AG09309 (cell line): ENCODE measurements at regions not wholly inside any gene's neighbourhood (a gene's known extent, or its start where the extent isn't known, plus 50 kb on each side); places are given as distances from the start of the nearest gene placed in this dataset.

Experiments used
- DNase-seq: peaks from one replicate; pipeline ENCODE4 v3.0.0-alpha.2; 2010; ENCODE audit warnings: low read depth
- H3K4me3 ChIP-seq: 2 replicates; pipeline ENCODE4 v1.5.1; 2011; ENCODE audit warnings: mild to moderate bottlenecking, low read depth, low read length, moderate library complexity; ENCODE audit not compliant: control insufficient read depth
- TF ChIP-seq, protein P1 (sequence below): IDR thresholded peaks from 2 replicates; pipeline ENCODE4 v1.5.1; 2011; ENCODE audit warnings: mild to moderate bottlenecking, low read depth, low read length, inconsistent platforms; ENCODE audit not compliant: insufficient read depth, control insufficient read depth; ENCODE audit errors: missing control alignments

DNA sequence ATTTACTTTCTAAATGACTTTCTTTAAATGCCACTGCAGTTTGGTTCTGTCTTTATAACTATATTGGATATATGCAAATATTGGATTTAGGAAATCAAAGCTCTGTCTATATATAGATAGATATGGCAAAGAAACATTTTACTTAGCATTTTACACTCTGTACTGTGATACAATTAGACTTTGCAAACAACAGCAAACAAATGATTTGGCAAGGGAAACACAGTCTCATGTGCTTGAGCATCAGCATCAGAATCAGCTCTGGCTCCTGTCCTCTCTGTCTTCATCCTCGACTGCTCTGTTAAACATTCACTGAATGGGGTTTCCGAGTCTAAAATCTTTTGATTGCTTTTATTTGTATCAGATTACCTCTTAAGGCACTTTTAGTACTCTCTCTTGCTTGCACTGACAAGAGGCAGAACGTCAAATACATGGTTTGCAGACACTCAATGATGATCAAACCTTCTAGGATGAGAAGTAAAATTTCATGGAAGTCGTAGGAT lies 176.8 kb upstream of the LRP1B start:
- H3K4me3 ChIP-seq, result no peak overlapping the region
- no peak for DNase-seq
- TF ChIP-seq, protein P1, sequence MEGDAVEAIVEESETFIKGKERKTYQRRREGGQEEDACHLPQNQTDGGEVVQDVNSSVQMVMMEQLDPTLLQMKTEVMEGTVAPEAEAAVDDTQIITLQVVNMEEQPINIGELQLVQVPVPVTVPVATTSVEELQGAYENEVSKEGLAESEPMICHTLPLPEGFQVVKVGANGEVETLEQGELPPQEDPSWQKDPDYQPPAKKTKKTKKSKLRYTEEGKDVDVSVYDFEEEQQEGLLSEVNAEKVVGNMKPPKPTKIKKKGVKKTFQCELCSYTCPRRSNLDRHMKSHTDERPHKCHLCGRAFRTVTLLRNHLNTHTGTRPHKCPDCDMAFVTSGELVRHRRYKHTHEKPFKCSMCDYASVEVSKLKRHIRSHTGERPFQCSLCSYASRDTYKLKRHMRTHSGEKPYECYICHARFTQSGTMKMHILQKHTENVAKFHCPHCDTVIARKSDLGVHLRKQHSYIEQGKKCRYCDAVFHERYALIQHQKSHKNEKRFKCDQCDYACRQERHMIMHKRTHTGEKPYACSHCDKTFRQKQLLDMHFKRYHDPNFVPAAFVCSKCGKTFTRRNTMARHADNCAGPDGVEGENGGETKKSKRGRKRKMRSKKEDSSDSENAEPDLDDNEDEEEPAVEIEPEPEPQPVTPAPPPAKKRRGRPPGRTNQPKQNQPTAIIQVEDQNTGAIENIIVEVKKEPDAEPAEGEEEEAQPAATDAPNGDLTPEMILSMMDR, result no peak

DNA sequence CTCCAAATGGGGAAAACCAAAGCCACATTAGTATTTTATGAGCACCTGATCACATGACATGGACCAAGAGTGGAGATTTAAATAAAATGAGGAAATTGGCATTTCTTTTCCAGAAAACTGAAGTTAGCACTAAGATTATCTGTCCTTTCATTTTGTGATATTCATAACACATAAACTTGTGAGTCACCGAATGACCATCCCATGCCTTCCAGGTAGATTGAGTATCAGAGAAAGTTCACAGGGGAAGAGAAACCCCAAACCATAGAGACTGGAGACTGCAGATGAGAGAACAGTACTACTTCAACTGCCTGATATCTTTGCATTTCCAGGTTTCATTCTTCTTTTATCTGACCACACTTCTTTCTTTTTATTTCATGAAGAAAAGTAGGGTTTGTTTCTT lies 176.3 kb upstream of the LRP1B start:
- DNase-seq, result no peak
- no peak overlapping the region for H3K4me3 ChIP-seq
- TF ChIP-seq, protein P1, result no peak

DNA sequence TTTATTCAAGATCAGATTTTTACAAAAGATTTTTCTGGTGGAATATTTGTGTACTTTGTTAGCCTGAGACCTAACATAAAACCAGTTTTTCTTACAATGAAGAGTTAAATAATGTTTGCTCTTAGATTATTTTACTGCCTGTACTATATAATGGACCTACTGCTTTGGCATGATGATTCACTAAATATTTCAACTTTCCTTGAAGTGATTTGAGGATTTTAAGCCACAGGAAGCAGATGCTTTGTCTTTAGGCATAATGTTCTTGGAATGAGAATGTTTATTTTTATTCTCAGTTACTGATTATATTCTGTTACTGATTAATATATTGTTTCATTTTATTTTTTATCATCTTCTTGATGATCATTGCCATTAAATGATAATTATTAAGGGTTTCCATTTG lies 175.3 kb upstream of the LRP1B start:
- no peak overlapping the region for H3K4me3 ChIP-seq
- TF ChIP-seq, protein P1, result no peak
- no peak for DNase-seq

DNA sequence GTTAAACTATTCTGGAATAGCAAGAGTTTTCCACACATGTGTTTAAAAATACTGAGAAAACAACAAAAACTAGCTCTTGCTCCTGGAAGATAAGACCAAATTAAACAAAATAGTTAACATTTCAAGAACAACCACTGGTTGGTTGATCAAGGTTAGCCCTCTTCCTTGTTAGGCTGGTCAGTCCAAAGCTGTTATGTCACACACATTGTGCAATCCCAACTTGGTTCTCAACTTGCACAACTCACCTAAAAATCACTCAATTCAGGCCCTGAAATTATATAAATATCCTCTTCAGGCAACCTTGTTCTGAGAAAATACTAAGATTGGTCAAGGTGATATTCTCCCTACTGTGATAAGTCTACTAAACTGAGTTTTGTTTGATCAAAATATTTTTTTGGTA lies 169.7 kb upstream of the LRP1B start:
- TF ChIP-seq, protein P1, result no peak
- no peak overlapping the region for H3K4me3 ChIP-seq
- no peak for DNase-seq

DNA sequence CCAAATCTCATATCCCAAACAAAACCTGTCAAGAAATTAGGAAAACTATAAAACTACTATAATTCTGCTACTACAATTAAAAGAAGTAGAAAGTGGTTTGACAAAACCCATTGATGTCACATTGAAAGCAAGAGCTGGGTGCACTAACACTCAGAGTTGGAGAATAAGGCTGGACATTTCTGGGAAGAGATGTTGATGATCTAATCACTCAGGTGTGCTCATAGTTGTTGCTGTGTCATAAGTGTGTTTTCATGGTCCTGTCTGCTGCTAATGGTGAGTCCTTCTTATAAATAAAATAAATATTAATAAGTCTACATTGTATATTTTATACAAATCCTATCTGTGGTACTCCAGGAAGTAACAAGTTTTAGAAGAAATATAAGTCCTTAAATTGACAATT lies 168.2 kb upstream of the LRP1B start:
- TF ChIP-seq, protein P1, result no peak
- no peak for DNase-seq
- H3K4me3 ChIP-seq, result no peak overlapping the region

DNA sequence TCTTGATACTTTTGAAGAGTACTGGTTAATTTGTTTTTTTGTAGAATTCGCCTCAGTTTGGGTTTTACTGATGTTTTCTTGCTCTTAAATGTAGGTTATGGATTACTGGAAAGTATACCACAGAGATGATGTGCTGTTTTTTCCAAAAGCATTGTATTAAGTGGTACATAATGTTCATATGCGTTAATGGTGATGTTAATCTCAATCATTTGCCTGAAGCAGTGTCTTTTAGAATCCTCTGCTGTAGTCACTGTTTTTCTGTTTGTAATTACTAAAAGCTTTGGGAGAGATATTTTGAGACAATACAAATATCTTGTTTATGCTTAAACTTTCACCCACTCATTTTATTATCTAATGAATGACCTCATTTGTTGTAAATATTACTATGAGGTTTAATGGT lies 163.4 kb upstream of the LRP1B start:
- TF ChIP-seq, protein P1, result no peak
- no peak for DNase-seq
- no peak overlapping the region for H3K4me3 ChIP-seq

DNA sequence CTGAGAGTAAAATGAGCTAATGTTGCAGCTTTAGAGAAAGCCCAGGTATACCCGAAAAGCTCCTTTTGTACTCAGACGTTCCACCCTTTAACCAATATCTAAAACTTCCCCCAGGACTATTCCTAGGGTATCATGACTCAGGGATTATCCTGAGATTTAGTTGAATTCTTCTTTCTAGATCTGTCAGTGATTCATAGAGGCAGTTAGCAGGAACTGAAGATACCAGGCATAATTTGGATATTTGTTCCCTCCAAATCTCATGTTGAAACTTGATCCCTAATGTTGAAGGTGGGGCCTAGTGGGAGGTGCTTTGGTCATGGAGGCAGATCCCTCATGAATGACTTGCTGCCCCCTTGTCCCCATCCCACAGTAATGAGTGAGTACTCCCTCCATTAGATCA lies 161.2 kb upstream of the LRP1B start:
- DNase-seq, result no peak
- H3K4me3 ChIP-seq, result no peak overlapping the region
- TF ChIP-seq, protein P1, result no peak
